Activated CD4-positive, alpha-beta T cell treated with anti-CD3 and anti-CD28 coated beads, Interleukin-2, amount 10 ng/mL, durations not matched to agents 24 days and 14 days (primary cell): ENCODE measurements at regions not wholly inside any gene's neighbourhood (a gene's known extent, or its start where the extent isn't known, plus 50 kb on each side); places are given as distances from the start of the nearest gene placed in this dataset.

ENCODE experiments used
- DNase-seq: peaks from one replicate; pipeline ENCODE4 v3.0.0; 2022
- H3K27ac Mint-ChIP-seq: one replicate; pipeline ENCODE4 v1.8.0; 2022; ENCODE audit warnings: mild to moderate bottlenecking, mixed read lengths
- H3K27me3 Mint-ChIP-seq: one replicate; pipeline ENCODE4 v1.8.0; 2022; ENCODE audit warnings: mixed read lengths
- H3K36me3 Mint-ChIP-seq: one replicate; pipeline ENCODE4 v1.8.0; 2022; ENCODE audit warnings: low read depth, mild to moderate bottlenecking, mixed read lengths
- H3K4me1 Mint-ChIP-seq: one replicate; pipeline ENCODE4 v1.8.0; 2021; ENCODE audit warnings: mixed read lengths
- H3K4me3 Mint-ChIP-seq: one replicate; pipeline ENCODE4 v1.8.0; 2022; ENCODE audit warnings: mild to moderate bottlenecking, moderate library complexity, mixed read lengths
- H3K9me3 Mint-ChIP-seq: one replicate; pipeline ENCODE4 v1.8.0; 2021; ENCODE audit warnings: mixed read lengths
- intact Hi-C: fragments of 100-400 bp; cut with micrococcal nuclease; formaldehyde crosslinking; loops from one replicate; pipeline ENCODE4 v1.15.1; 2023

DNA sequence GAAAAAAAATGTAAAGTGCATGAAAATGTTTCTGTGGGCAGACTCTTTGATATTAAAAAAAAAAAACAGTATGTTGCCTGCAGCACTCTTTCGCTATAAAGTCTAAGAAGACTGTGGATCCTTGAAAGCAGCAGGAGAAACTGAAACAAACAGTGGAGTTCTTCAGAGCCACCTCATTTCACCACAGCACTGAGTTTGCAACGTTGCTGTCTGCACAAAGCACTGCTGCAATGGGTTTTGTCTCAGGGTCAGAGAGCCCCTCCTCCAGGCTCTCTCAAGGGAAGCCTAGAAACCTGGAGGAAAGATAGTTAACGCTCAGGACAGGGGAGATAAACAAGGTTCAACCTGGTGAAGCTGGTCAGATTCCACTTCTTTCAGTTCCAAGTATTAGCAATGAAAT, 248.7 kb downstream of the EFNB2 start:
- no peaks in the 10 kb centered on the region for H3K27me3 Mint-ChIP-seq
- no peaks in the 10 kb centered on the region for H3K4me1 Mint-ChIP-seq
- no peaks in the 10 kb centered on the region for H3K9me3 Mint-ChIP-seq
- H3K4me3 Mint-ChIP-seq = no peak overlapping the region
- H3K36me3 Mint-ChIP-seq = no peaks in the 10 kb centered on the region
- H3K27ac Mint-ChIP-seq = no peak overlapping the region
- no peak for DNase-seq
- intact Hi-C loops = no loop called here

DNA sequence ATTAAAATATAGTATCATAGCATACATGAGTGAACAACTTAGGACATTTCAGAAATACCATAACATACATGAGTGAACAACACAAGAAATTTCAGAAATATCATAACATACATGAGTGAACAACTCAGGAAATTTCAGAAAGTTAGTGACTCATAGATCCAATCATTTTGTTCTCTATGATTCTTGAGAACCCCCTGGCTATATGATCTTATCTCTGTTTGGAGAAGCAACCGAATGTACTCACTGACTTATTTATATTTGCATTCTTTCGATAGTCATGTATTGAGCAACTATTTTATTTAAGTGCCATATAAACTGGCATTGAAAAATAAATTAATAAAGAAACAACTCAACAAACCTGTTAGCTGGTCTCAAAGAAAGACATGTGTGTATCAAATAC, 251.1 kb downstream of the EFNB2 start:
- Mint-ChIP-seq H3K27ac (no peak overlapping the region), H3K27me3 (no peaks in the 10 kb centered on the region), H3K4me3 (no peak overlapping the region), H3K9me3 (no peaks in the 10 kb centered on the region), H3K4me1 (no peaks in the 10 kb centered on the region), H3K36me3 (no peaks in the 10 kb centered on the region)
- DNase-seq = no peak
- intact Hi-C loops = no loop called here

GRCh38 chr13:106281426-106281825, 254.0 kb downstream of the EFNB2 start:
- H3K27me3 Mint-ChIP-seq = no peaks in the 10 kb centered on the region
- intact Hi-C loops = no loop called here

DNA sequence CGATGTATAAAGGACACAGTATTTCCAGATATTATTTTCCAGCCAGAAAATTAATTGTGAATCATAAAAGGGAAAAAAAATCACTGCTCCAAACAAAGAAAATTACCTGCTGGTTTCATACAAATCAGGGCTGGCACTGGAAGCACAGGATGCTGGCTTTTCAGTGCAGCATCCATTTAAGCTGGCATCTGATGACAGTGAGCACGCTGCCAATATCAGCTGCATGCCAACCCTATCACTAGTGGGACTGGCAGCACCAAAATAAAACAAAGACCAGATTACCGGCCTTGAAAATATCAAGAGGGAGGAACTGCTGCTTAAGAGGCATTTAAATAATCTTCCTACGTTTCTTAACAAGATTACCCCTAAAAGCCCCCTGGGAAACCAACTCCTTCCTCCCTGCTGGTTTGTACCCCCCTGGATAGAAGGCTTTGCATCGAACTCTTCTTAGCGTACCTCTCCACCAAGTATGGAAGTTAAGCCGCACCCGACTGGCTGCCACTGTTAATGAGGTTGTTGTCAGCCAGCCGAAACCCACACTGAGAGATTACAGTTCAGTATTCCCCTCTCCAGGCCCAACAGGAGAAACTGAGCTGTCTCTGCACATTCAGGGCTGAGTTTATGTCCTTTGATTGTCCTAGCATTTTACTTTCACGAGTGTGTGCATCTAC, 257.8 kb downstream of the EFNB2 start:
- DNase-seq = no peak
- intact Hi-C loops = no loop called here
- Mint-ChIP-seq H3K27me3 (no peaks in the 10 kb centered on the region), H3K9me3 (no peaks in the 10 kb centered on the region), H3K27ac (no peak overlapping the region), H3K4me1 (no peaks in the 10 kb centered on the region), H3K36me3 (no peaks in the 10 kb centered on the region), H3K4me3 (no peak overlapping the region)

More at GRCh38 chr13:106281426-106281825, 254.0 kb downstream of the EFNB2 start:
- Mint-ChIP-seq H3K4me3 (no peak overlapping the region), H3K27ac (no peak overlapping the region), H3K36me3 (no peaks in the 10 kb centered on the region), H3K9me3 (no peaks in the 10 kb centered on the region), H3K4me1 (no peaks in the 10 kb centered on the region)
- DNase-seq = no peak

DNA sequence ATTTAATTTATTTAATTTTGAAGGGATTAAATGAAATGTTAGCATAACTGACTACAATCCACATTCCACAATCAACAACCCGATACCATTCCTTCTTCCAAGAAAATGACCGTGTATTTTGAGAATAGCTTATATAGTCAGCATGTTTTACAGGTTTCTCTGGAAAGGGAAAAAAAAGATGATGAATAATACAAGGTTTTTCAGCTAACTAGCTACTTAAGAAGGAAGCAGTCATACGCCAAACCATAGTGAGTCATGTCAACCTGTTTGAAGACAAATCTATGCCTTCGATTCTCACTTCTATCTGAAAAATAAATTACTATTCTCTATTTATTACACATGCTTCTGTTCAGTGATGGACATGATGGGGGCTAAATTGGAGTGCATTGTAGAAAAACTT, 258.6 kb downstream of the EFNB2 start:
- Mint-ChIP-seq H3K4me1 (no peaks in the 10 kb centered on the region), H3K4me3 (no peak overlapping the region), H3K27ac (no peak overlapping the region), H3K27me3 (no peaks in the 10 kb centered on the region), H3K9me3 (no peaks in the 10 kb centered on the region), H3K36me3 (no peaks in the 10 kb centered on the region)
- DNase-seq = no peak
- intact Hi-C loops = no loop called here

DNA sequence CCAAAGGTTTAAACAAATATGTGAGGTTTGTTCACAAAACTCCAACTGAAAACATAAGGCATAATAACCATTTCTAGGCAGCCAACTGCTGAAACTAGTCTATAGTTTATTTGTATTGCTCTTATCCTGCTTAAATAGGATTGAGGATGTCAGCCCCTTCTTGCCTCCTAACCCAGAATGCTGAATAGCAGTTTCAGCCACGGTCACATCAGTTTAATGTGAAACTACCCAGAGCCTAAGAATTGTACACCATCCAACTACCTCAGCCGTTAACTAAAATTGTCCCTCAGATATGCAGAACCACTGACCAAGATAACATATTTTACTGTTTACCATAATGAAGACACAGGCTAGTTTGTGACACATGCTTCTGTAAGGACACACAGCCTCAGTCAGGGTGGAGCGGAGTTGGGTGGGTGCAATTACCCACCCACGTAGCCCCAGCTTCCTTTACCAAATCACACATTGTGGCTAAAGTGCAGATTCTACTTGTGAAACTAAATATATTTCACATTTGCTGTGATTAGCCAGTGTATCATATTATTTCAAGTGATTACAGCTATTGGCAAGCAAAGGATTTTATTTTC, 259.9 kb downstream of the EFNB2 start:
- Mint-ChIP-seq H3K36me3 (no peaks in the 10 kb centered on the region), H3K4me1 (no peaks in the 10 kb centered on the region), H3K27me3 (no peaks in the 10 kb centered on the region), H3K4me3 (no peak overlapping the region), H3K27ac (no peak overlapping the region), H3K9me3 (no peaks in the 10 kb centered on the region)
- intact Hi-C loops = no loop called here
- DNase-seq = no peak

GRCh38 chr13:106274551-106275203, 260.8 kb downstream of the EFNB2 start:
- Mint-ChIP-seq H3K4me3 (no peak overlapping the region), H3K27ac (no peak overlapping the region), H3K9me3 (no peaks in the 10 kb centered on the region), H3K27me3 (no peaks in the 10 kb centered on the region), H3K36me3 (no peaks in the 10 kb centered on the region), H3K4me1 (no peaks in the 10 kb centered on the region)
- intact Hi-C loops = no loop called here
- no peak for DNase-seq

DNA sequence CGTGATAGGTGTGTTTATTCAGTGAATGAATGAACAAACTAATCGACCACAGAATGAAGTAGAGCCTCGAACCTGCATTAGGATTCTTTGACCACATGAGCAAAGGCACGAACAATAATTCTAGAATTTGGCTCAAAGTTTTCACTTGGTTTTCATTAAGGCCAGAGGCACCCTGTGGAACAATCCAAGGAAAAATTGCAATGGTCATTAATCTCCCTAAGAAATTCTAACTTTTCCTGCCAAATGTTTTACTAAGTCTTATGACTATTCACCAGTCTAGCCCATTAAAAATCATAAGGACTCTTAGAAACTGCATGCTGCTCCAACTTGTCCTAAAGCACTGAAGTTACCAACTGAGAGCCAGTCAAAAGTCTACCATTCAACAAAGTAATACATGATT, 271.7 kb downstream of the EFNB2 start:
- Mint-ChIP-seq H3K4me3 (no peak overlapping the region), H3K9me3 (no peaks in the 10 kb centered on the region), H3K4me1 (no peaks in the 10 kb centered on the region), H3K27ac (no peak overlapping the region), H3K36me3 (no peaks in the 10 kb centered on the region), H3K27me3 (no peaks in the 10 kb centered on the region)
- intact Hi-C loops = no loop called here
- no peak for DNase-seq

GRCh38 chr13:106262886-106263285, 272.6 kb downstream of the EFNB2 start:
- no peak overlapping the region for H3K27ac Mint-ChIP-seq
- no peaks in the 10 kb centered on the region for H3K4me1 Mint-ChIP-seq
- no peak for DNase-seq
- H3K9me3 Mint-ChIP-seq = no peaks in the 10 kb centered on the region
- H3K36me3 Mint-ChIP-seq = no peaks in the 10 kb centered on the region
- no peak overlapping the region for H3K4me3 Mint-ChIP-seq
- intact Hi-C loops = no loop called here
- no peaks in the 10 kb centered on the region for H3K27me3 Mint-ChIP-seq

DNA sequence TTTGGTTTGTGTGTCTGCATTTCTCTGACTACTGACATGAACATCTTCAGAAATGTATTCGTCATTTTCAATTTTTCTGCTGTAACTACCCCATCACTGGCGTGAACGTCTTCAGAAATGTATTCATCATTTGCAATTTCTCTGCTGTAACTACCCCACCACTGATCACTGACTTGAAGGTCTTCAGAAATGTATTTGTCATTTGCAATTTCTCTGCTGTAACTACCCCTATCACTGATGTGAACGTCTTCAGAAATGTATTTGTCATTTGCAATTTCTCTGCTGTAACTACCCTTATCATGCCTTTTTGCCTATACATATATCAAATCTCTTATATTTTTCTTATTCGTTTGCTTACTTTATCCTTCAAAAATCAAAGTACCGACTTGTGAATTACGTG, 274.0 kb downstream of the EFNB2 start:
- no peak for DNase-seq
- Mint-ChIP-seq H3K27me3 (no peaks in the 10 kb centered on the region), H3K36me3 (no peaks in the 10 kb centered on the region), H3K9me3 (no peaks in the 10 kb centered on the region), H3K4me3 (no peak overlapping the region), H3K4me1 (no peaks in the 10 kb centered on the region), H3K27ac (no peak overlapping the region)
- intact Hi-C loops = no loop called here

DNA sequence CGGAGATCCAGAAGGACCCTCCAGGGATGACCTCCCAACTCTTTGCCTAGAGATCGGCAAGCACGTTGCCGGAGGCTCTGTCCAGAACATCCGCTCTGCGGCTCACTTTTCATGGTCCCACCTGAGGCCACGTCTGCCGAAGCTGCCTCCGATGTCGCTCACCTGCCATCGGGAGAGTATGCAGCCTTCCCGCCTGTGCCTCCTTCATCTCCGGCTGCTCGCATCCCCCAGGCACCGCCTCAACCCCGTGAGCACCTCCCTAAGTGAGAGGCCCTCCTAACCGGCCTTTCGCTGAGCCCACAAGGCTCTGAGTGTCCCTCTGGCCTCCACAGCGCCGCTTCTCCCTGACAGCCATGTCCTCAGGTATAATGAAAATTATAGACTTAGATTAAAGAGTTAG, 275.1 kb downstream of the EFNB2 start:
- Mint-ChIP-seq H3K27me3 (no peaks in the 10 kb centered on the region), H3K36me3 (no peaks in the 10 kb centered on the region), H3K4me1 (no peaks in the 10 kb centered on the region), H3K9me3 (no peaks in the 10 kb centered on the region), H3K27ac (no peak overlapping the region), H3K4me3 (no peak overlapping the region)
- intact Hi-C loops = no loop called here
- DNase-seq = no peak

GRCh38 chr13:106259928-106260327, 275.5 kb downstream of the EFNB2 start:
- Mint-ChIP-seq H3K4me3 (no peak overlapping the region), H3K4me1 (no peaks in the 10 kb centered on the region), H3K36me3 (no peaks in the 10 kb centered on the region), H3K9me3 (no peaks in the 10 kb centered on the region), H3K27ac (no peak overlapping the region), H3K27me3 (no peaks in the 10 kb centered on the region)
- intact Hi-C loops = no loop called here
- no peak for DNase-seq

GRCh38 chr13:106246666-106247188, 288.7 kb downstream of the EFNB2 start:
- H3K27ac Mint-ChIP-seq = no peak overlapping the region
- intact Hi-C loops = no loop called here

GRCh38 chr13:106246242-106246641, 289.2 kb downstream of the EFNB2 start:
- Mint-ChIP-seq H3K4me3 (no peak overlapping the region), H3K36me3 (no peaks in the 10 kb centered on the region), H3K27ac (no peak overlapping the region), H3K9me3 (no peaks in the 10 kb centered on the region), H3K4me1 (no peaks in the 10 kb centered on the region), H3K27me3 (no peaks in the 10 kb centered on the region)
- intact Hi-C loops = no loop called here
- no peak for DNase-seq

More at GRCh38 chr13:106246666-106247188, 288.7 kb downstream of the EFNB2 start:
- H3K9me3 Mint-ChIP-seq = no peaks in the 10 kb centered on the region
- H3K36me3 Mint-ChIP-seq = no peaks in the 10 kb centered on the region
- no peaks in the 10 kb centered on the region for H3K4me1 Mint-ChIP-seq
- no peak overlapping the region for H3K4me3 Mint-ChIP-seq
- no peak for DNase-seq
- H3K27me3 Mint-ChIP-seq = no peaks in the 10 kb centered on the region
